GM19452 (cell line): ENCODE measurements at regions not wholly inside any gene's neighbourhood (a gene's known extent, or its start where the extent isn't known, plus 50 kb on each side); places are given as distances from the start of the nearest gene placed in this dataset.
"Not testable (repeated sequence)": the region's sequence is repeated elsewhere in the genome, so short reads cannot be mapped to it uniquely, and the experiment has no call there.

Experiments
- ATAC-seq: cut with Tn5 transposase; IDR thresholded peaks from one replicate; pipeline ENCODE4 v1.9.1; 2021; ENCODE audit not compliant: unreplicated experiment

DNA sequence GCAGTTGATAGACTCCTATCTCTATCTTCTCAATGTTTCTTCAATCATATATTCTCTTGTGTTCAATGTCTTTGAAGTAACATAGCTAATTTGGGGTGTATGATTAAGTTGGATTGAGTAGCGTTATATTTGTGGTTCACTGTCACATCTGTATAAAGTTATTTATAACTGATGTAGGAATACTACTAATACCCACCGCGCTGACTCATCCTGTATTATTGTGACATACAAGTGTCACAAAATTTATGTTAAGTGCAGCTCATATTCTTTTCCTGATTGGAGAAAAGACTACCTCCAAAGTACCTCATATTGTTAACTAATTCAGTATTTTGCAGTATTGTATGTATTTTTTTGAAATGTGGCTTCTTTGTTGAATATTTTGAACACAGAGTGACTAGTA lies 940.8 kb downstream of the SLC6A15 start:
- no peak for ATAC-seq

DNA sequence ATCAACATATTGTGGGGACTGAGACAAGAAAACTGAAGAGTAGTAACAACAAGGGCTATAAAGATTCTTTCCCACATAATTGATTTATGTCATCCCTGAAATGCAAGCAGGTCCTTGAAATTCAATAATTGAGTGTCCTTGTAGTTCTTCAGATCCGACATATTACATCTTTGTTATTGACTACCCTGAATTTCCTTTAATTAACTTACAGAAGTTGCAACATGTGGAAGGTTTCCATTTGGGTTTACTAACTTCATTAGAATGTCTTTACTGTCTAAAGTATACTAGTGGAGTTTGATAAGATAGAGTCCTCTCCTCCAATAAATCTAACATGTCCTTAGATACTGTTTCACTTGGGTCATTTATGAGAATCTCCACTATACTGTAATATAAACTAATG lies 951.8 kb downstream of the SLC6A15 start:
- no peak for ATAC-seq

DNA sequence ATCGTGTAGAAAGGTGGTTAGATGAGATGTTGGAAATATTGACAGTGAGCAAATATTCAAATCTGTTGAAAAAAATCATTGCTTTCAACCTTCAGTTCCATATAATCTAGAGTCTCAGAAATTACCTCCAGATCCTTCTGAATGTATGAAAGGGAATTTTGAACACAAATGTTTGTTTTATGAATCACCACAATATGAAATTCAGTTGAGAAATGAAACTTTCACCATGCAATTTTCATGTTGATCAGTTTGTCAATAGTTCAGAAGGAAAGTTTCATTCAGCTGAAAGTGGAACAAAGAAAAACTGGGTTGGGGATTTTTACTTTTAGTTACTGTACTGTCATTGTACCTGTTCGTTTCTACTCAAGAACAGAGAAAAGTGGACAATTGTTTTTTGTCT lies 953.6 kb downstream of the SLC6A15 start:
- ATAC-seq: no peak

DNA sequence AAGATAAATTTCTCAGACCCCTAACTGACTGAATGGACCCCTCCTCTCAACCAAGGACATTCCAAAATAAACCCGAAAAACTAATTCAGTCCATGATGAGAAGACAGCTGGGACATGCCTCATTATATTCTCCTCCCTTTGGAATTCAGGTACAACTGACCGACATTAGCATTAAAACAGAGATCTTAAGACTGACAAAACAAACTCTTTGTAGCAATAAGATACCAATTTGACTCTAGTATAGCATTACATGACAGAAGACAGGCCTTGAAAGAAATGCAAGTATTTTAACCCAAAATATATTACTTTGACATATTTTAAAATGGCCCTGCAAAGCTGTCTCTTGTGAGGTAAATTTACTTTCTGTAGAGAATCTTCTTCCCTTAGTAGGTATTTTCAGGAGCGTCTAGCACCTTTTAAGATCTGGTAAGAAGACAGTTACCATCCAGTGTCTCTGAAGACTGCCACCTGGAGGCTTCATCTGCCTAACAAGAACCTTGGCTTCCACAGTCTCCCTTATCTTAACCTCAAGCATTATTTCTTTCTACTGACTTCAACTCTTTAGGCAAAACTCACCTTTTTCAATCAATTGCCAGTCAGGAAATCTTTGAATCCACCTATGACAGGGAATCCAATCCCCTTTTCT lies 957.5 kb downstream of the SLC6A15 start:
- no peak for ATAC-seq

DNA sequence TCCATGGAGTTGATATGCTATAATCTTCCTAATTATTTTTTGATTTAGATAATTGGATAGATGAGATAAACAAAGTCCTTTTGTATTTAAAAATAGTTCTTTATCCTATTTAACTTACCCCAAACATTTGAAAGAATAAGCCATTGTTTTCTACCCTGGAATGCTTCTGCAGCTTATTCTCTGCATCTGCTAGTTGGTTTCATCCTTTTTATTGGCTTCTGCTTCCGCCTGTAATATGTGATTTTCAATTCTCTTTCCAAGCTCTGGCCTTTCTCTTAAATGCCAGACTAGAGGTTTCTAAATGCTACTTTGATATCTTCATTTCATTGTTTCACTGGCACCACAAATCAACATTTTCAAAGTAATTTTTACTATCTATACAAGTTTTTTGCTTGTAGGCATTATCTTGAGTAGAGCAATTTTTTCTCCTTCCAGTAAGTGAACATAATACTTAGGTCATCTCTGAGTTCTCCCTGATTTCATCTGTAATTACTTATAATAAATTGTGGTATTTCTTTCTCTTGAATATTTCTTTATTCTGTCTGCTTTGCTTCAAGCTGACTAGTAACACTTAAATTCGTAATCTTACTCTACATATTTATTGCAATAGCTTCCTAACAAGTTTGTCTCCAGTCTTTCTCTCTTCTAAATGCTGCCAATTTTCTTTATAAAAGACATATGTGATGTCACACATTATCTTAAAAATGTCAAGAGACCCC lies 958.4 kb downstream of the SLC6A15 start:
- no peak for ATAC-seq

DNA sequence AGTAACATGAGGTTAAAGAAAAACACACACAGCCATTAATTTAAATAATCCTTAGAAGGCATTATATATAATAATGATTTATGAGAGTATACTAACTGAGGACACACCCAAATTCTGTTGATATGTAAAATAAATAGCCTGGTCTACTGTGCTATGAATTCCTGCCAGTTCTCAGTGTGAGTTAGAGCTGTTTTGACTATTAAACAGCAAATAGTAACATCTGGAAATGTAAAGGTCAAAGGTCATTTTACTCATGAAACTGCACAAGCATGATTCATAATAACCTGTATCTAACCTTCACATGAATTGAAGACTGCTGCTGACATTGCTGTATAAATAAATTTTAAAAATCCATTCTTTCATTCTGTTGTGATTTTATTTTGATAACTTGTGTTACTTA lies 966.7 kb downstream of the SLC6A15 start:
- no peak for ATAC-seq

DNA sequence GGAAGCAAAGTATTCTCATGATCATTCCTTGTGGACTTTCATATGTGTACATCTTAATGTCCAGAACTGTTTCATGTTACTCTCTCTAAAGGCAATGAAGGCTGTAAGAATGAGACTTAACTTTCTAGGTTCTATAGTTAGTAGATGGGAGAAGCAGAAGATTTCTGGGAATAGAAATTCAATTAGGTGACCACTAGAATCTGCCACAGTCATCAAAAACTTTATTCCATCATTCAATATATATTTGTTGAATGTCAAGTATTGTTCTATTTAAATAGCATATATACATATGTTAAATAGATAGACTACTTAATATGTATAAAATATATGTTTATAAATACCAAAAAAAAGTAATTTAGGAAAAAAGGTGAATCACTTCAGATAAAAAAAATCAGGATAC lies 972.9 kb downstream of the SLC6A15 start:
- no peak for ATAC-seq

DNA sequence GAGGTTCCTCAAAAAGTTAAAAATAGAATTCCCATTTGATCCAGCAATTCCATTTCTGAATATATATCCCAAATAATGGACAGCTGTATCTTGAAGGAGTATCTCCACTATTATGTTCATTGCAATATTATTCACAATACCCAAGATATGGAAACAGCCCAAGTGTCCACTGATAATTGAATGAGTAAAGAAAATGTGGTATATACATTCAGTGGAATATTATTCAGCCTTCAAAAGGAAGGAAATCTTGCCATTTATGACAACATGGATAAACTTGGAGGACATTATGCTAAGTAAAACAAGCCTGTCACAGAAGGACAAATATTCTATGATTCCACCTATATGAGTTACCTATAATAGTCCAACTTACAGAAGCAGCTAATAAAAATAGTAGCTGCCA lies 979.0 kb downstream of the SLC6A15 start:
- no peak for ATAC-seq

DNA sequence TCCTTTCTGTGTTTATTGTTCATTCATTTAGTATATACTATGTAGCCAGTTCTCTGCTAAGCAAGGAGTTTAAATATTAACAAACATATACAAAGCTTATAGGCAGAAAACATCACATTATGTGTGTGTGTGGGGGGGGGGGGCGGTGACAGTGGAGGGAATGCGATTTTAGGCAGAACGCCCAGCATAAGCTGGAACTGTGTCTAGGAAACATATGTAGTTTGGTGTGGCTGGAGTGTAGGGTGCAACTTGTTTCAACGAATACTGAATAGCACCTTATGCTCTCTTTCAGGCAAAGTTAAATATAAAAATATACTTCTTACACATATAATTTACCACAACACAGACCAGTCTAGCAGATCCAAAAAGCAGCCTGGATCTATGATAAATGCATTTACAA lies 980.6 kb downstream of the SLC6A15 start:
- ATAC-seq: no peak

DNA sequence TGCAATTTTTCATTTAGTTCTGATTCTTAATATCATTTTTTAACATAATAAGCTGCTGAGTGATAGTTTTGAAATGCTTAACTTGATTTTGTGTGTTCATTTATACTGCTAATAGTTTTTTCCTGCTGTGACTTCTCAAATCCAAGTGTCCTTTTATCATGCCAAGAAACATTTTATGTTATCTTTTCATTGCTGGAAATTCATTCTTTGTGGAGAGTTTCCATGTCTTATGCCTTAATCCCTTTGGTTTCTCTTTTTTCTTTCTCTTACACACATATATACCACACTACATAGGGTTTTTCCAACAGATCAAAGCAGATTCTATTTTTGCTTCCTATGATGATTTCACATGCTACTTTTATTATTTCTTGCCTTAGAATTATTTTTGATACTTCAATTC lies 981.1 kb downstream of the SLC6A15 start:
- no peak for ATAC-seq

DNA sequence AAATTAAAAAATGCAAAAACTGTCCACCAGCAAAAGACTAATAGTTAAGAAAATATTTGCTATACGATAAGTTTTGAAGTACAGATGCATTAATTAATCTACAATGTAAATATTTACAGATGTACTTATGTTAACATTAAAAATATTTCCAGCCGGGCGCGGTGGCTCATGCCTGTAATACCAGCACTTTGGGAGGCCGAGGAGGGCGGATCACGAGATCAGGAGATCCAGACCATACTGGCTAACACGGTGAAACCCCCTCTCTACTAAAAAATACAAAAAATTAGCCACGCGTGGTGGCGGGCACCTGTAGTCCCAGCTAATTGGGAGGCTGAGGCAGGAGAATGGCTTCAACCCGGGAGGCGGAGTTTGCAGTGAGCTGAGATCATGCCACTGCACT lies 982.8 kb downstream of the SLC6A15 start:
- ATAC-seq: not testable (repeated sequence)

DNA sequence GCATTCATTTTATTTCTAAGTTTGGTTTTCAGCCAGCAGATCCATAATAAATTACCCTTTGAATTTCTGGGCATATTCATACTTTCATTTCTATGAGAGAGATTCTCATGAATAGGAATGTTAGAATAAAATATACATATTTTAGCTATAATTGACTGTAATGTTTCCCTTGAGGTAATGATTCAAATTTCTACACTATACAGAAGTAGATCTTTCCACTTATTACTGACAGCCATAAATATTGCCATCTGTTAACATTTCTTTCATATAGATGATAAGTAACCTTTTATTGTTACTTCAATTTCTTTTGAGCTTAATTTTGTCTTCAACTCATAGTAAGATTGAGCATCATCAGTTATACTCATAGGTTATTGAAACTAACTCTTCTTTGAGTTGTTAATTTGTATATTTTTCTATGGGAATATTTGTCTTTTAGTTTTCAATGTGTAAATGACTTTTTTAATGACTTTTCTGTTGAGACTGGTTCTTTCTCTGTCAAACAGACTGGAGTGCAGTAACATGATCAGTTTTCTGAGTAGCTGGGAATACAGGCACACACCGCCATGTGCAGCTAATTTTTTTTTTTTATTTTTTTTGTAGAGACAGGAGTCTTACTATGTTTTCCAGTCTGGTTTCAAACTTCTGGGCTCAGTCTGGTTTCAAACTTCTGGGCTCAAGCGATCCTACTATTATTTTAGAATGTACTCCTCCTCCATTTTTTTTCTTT lies 991.6 kb downstream of the SLC6A15 start:
- ATAC-seq: no peak

DNA sequence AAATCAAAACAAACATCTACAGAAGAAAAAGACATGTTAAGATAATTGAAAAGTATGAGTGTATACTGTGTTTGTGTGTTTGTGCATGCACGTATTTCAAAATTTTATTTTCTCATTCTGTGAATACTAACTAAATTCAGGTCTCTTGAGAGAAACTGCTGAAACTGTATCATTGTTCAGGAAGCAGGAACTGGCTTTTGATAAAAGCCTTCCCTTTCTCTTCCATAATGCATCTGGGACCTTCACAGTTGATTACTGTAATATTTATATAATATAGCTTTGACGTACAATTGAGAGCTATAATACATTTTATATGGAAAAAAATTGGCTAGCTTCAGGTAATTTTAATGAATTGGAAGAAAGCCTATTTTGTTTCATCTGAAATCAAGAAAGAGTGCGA lies 993.5 kb downstream of the SLC6A15 start:
- ATAC-seq: no peak

DNA sequence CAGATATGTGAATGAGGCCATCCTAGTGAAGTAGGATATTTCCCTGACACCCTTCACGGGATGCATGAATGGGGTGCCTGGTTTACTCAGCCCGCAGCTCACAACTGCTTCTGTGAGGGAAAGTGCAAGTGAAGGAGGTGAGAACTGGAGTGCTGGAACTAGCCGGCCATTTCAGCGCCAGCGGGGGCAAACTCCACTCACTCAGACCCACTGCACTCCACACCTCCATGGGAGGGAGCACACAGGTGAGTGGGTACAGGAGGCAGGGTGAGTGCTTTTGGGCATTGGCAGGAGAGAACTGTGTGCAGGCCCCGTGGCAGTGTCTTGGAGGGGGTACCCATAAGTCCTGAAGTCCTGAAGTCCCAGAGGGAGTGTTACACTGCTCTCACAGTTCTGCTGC lies 1008.4 kb downstream of the SLC6A15 start:
- ATAC-seq: no peak

DNA sequence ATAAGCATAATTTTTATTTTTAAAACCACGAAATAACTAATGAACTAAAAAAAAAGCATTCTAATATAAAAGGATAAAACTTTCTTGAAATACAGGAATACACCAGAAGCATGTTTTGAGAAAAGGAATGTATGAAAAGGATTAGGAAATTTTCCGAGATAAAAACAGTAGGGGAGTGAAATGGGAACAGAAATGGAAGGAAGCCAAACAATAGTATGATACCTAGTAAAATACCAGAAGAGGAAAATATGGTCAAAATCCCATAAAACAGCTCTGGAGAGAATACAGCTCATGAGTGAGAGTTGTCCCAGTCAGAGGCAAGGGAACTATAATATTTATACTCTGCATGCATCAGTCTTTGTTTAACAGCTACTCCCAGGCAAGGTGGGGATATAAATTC lies 1016.2 kb downstream of the SLC6A15 start:
- no peak for ATAC-seq

DNA sequence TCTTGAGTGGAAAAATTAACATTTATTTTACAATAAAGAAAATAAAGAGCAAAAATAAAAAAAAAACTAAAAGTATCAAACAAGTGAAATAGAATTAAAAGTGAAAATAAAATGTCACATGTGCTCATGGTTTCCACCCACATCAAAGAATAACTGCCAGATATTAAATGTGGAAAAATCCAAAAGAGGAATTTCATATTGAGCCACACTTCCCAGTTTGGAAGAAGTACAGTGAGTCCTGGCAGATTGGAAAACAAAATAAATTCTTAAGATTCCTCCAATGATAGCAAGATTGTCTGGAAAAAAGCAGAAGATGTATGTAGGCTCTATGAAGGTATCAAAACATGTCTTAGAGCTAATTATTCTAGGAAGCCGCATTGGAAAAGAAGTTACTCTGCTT lies 1019.5 kb downstream of the SLC6A15 start:
- no peak for ATAC-seq

DNA sequence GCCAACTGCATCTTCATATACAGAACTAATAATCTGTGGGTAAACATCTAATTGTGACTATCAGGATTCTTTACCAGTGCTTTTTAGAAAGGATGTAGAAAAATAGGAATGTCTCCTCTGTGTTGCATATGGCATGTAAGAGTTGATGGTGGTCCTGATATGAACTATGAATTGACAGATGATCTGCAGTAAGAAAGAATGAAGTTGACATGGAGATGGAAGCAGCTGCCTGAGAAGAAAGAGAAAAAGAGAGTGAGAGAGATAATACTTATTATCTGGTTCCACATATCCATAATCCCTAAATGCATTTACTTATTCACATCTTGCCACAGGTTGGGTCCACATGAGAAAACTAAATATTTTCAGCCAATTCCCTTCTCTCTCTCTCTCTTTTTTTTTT lies 1022.9 kb downstream of the SLC6A15 start:
- ATAC-seq: no peak

DNA sequence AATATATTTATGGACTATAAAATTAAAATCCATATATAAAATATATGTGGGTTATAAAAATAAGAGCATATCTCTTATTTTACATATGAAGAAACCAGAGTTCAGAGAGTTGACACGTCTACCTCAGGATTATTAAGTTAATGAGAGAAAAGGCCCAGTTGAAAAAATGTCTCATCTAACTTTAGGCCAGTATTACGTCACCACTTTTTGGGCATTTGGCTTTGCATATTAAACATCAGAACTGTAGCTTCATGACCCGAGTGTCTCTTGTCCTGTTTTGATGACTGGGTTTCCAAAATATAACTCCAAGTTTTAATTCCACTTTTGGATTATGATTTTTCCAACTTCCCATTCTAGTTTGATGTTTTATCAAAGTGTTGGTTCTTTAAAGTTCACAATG lies 1026.1 kb downstream of the SLC6A15 start:
- ATAC-seq: no peak

DNA sequence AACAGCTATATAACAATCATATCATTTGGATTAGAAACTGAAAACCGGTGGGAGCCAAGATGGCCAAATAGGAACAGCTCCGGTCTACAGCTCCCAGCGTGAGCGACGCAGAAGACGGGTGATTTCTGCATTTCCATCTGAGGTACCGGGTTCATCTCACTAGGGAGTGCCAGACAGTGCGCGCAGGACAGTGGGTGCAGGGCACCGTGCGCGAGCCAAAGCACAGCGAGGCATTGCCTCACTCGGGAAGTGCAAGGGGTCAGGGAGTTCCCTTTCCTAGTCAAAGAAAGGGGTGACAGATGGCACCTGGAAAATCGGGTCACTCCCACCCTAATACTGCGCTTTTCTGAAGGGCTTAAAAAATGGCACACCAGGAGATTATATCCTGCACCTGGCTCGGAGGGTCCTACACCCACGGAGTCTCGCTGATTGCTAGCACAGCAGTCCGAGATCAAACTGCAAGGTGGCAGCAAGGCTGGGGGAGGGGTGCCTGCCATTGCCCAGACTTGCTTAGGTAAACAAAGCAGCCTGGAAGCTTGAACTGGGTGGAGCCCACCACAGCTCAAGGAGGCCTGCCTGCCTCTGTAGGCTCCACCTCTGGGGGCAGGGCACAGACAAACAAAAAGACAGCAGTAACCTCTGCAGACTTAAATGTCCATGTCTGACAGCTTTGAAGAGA lies 1041.5 kb downstream of the SLC6A15 start:
- not testable (repeated sequence) for ATAC-seq

DNA sequence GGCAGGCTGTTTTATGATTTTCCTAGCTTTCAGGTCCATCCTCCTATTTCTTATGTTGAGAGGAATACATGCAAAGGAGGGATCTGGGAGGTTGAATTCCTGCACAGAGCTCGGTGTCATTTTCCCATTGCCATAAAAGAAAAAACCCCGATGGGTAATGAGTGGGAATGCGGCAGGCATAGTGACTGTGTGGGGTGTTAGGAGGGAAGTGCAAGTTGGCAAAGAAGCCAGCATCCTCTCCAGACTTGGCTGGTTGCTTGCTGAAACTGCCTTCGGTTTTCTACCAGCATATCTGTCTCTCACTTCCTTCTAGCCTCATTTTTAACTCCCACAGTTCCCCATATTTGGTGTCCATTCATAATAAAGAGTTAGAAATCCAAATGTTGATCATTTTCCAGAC lies 1046.1 kb downstream of the SLC6A15 start:
- ATAC-seq: no peak

DNA sequence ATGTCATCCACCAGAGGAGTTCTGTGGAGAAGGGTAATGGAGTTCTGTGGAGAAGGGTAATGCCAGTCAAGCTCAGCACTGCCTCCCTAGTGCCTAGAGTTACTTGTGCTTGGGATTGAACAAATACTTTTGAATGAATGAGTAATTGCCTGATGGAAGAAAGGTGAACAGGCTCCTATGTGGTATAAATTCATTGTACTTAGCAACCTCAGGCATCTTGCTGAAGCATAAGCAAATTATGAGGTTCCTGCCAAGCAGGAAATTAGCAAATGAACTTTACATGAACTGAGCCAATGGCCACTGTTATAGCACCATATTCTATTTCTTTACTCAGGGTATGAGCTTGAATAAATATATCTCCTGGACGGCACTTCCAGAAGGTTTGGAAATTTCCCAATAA lies 1047.2 kb downstream of the SLC6A15 start:
- ATAC-seq: no peak

DNA sequence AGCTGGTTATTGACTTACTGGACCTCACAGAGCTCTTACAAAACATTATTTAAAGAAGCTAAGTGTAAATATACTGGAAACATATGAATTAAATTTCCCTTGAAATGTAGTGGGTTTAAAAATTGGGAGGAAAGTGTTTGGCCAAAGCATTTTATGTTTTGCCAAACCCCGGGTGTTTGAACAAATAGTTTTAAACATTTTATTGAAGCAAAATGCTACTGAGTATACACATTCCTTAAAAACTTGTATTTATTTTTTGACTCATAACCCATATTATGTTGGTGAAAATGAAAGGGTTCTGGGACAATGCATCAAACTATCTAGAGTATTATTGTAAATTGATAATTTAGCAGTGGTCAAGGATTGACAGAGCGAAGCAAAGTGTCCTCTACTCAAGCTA lies 1048.5 kb downstream of the SLC6A15 start:
- no peak for ATAC-seq
